DND-41 (cell line): ENCODE measurements at regions not wholly inside any gene's neighbourhood (a gene's known extent, or its start where the extent isn't known, plus 50 kb on each side); places are given as distances from the start of the nearest gene placed in this dataset.

Experiments used
- EZH2 ChIP-seq: IDR thresholded peaks from 3 replicates; pipeline ENCODE4 v1.6.1; 2012; ENCODE audit warnings: borderline replicate concordance, low read depth, mild to moderate bottlenecking, moderate library complexity, low read length, inconsistent platforms; ENCODE audit not compliant: severe bottlenecking
- TF ChIP-seq, protein P1 (sequence below): IDR thresholded peaks from 2 replicates; pipeline ENCODE4 v1.5.1; 2012; ENCODE audit warnings: borderline replicate concordance, low read length, moderate library complexity, mild to moderate bottlenecking; ENCODE audit not compliant: poor library complexity, severe bottlenecking; ENCODE audit errors: extremely low read depth

DNA sequence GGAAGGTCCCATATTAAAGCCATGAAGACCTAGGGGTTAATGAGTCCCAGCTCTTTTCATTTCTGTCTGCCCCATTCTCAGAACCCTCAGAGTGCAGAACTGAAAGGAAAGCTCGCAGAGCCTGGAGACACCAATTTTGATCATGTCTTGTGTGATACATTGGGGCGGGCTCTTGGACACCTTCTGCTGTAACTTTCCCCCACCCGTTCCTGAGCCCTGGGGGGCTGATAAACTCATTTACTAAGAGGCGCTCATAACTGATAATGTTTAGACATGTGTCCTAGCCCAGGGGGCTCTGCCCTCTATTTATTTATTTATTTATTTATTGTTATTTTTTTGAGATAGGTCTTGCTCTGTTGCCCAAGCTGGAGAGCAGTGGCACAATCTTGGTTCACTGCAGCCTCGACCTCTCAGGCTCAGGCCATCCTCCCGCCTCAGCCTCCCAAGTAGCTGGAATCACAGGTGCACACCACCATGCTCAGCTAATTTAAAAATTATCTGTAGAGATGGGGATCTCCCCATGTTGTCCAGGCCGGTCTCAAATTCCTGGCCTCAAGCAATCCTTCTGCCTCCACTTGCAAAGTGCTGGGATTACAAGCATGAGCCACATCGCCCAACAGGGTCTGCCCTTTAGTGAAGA is 72.4 kb upstream of the HAAO start:
- no peak for TF ChIP-seq EZH2
- TF ChIP-seq, protein P1, sequence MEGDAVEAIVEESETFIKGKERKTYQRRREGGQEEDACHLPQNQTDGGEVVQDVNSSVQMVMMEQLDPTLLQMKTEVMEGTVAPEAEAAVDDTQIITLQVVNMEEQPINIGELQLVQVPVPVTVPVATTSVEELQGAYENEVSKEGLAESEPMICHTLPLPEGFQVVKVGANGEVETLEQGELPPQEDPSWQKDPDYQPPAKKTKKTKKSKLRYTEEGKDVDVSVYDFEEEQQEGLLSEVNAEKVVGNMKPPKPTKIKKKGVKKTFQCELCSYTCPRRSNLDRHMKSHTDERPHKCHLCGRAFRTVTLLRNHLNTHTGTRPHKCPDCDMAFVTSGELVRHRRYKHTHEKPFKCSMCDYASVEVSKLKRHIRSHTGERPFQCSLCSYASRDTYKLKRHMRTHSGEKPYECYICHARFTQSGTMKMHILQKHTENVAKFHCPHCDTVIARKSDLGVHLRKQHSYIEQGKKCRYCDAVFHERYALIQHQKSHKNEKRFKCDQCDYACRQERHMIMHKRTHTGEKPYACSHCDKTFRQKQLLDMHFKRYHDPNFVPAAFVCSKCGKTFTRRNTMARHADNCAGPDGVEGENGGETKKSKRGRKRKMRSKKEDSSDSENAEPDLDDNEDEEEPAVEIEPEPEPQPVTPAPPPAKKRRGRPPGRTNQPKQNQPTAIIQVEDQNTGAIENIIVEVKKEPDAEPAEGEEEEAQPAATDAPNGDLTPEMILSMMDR: no peak
